GM11168 (cell line): ENCODE measurements at regions not wholly inside any gene's neighbourhood (a gene's known extent, or its start where the extent isn't known, plus 50 kb on each side); places are given as distances from the start of the nearest gene placed in this dataset.
"Not testable (repeated sequence)": the region's sequence is repeated elsewhere in the genome, so short reads cannot be mapped to it uniquely, and the experiment has no call there.

Experiments
- in situ Hi-C: fragments of 300-500 bp; cut with MboI; formaldehyde crosslinking; loops from one replicate; pipeline ENCODE4 v1.12.0; 2022; ENCODE audit warnings: low sequenced_read_pairs; ENCODE audit not compliant: unreplicated experiment

- in situ Hi-C loops = not testable (repeated sequence)
These were observed 99.2 kb downstream of the ZNF100 start for GRCh38 chr19:21668072-21668773.

- in situ Hi-C loops = loop anchor here (5.0 kb wide), 1 partner anchor 72 kb away; no protein-coding TSS in a partner anchor
These were observed 111.7 kb downstream of the ZNF100 start for GRCh38 chr19:21655540-21656126.

GRCh38 chr19:21651478-21651877 is 115.9 kb downstream of the ZNF100 start:
- in situ Hi-C loops = not testable (repeated sequence)

- in situ Hi-C loops = no loop called here
These were observed 128.6 kb downstream of the ZNF100 start for GRCh38 chr19:21638776-21639175.

- in situ Hi-C loops = no loop called here
These were observed 121.7 kb downstream of the ZNF429 start for GRCh38 chr19:21626924-21627697.

GRCh38 chr19:21626091-21626490 is 120.7 kb downstream of the ZNF429 start:
- in situ Hi-C loops = no loop called here

- in situ Hi-C loops = no loop called here
These were observed 117.5 kb downstream of the ZNF429 start for GRCh38 chr19:21622920-21623319.

- in situ Hi-C loops = no loop called here
These were observed 116.3 kb downstream of the ZNF429 start for GRCh38 chr19:21621671-21622070.

- in situ Hi-C loops = no loop called here
These were observed 112.4 kb downstream of the ZNF429 start for GRCh38 chr19:21617740-21618339.

GRCh38 chr19:21614776-21615175 is 109.4 kb downstream of the ZNF429 start:
- in situ Hi-C loops = not testable (repeated sequence)

- in situ Hi-C loops = not testable (repeated sequence)
These were observed 107.8 kb downstream of the ZNF429 start for GRCh38 chr19:21613201-21613600.

GRCh38 chr19:21612403-21612872 is 107.0 kb downstream of the ZNF429 start:
- in situ Hi-C loops = no loop called here

GRCh38 chr19:21611659-21612402 is 106.4 kb downstream of the ZNF429 start:
- in situ Hi-C loops = no loop called here

GRCh38 chr19:21610787-21611186 is 105.4 kb downstream of the ZNF429 start:
- in situ Hi-C loops = no loop called here

- in situ Hi-C loops = no loop called here
These were observed 104.9 kb downstream of the ZNF429 start for GRCh38 chr19:21610341-21610740.

- in situ Hi-C loops = no loop called here
These were observed 103.2 kb downstream of the ZNF429 start for GRCh38 chr19:21608571-21608970.

GRCh38 chr19:21607449-21607848 is 102.0 kb downstream of the ZNF429 start:
- in situ Hi-C loops = no loop called here

- in situ Hi-C loops = not testable (repeated sequence)
These were observed 101.6 kb downstream of the ZNF429 start for GRCh38 chr19:21607011-21607410.

- in situ Hi-C loops = not testable (repeated sequence)
These were observed 100.9 kb downstream of the ZNF429 start for GRCh38 chr19:21606326-21606725.

GRCh38 chr19:21604951-21605476 is 99.6 kb downstream of the ZNF429 start:
- in situ Hi-C loops = no loop called here
